Neural progenitor cell (in vitro differentiated cells): ENCODE measurements at regions not wholly inside any gene's neighbourhood (a gene's known extent, or its start where the extent isn't known, plus 50 kb on each side); places are given as distances from the start of the nearest gene placed in this dataset.

Experiments used
- DNase-seq: peaks from one replicate; pipeline ENCODE4 v3.0.0-alpha.2; 2016; ENCODE audit warnings: low spot score
- H2AFZ ChIP-seq: fragments of 200-600 bp; sonication (generic); replicated peaks from 2 replicates; pipeline ENCODE4 v1.6.1; 2016; ENCODE audit warnings: antibody characterized with exemption
- H3F3A ChIP-seq: fragments of 200-600 bp; sonication (generic); 2 replicates; pipeline ENCODE4 v1.6.1; 2016; ENCODE audit warnings: antibody characterized with exemption, low read depth
- H3K27ac ChIP-seq: fragments of 200-600 bp; sonication (generic); 2 replicates; pipeline ENCODE4 v1.5.1; 2016; ENCODE audit warnings: mild to moderate bottlenecking
- H3K27me3 ChIP-seq: fragments of 200-600 bp; sonication (generic); 2 replicates; pipeline ENCODE4 v1.6.1; 2016; ENCODE audit warnings: mild to moderate bottlenecking, moderate library complexity
- H3K36me3 ChIP-seq: fragments of 200-600 bp; sonication (generic); 2 replicates; pipeline ENCODE4 v1.5.1; 2016
- H3K4me1 ChIP-seq: fragments of 200-600 bp; sonication (generic); 2 replicates; pipeline ENCODE4 v1.6.1; 2016; ENCODE audit warnings: mixed run types
- H3K4me2 ChIP-seq: fragments of 200-600 bp; sonication (generic); 2 replicates; pipeline ENCODE4 v1.6.1; 2016
- H3K4me3 ChIP-seq: fragments of 200-600 bp; sonication (generic); 2 replicates; pipeline ENCODE4 v1.5.1; 2016
- H3K79me2 ChIP-seq: fragments of 200-600 bp; sonication (generic); 2 replicates; pipeline ENCODE4 v1.6.1; 2016; ENCODE audit warnings: low read depth
- H3K9ac ChIP-seq: fragments of 200-600 bp; sonication (generic); 2 replicates; pipeline ENCODE4 v1.6.1; 2016
- H3K9me3 ChIP-seq: fragments of 200-600 bp; sonication (generic); 2 replicates; pipeline ENCODE4 v1.5.1; 2016; ENCODE audit warnings: low read depth
- H4K20me1 ChIP-seq: fragments of 200-600 bp; sonication (generic); 2 replicates; pipeline ENCODE4 v1.6.1; 2016; ENCODE audit warnings: low read depth
- H3K27ac Mint-ChIP-seq: 3 replicates; pipeline ENCODE4 v1.8.0; 2021; ENCODE audit warnings: mixed read lengths
- H3K27me3 Mint-ChIP-seq: 2 replicates; pipeline ENCODE4 v1.8.0; 2022; ENCODE audit warnings: low read depth, mild to moderate bottlenecking, inconsistent platforms, moderate library complexity, mixed read lengths; ENCODE audit not compliant: insufficient read depth
- H3K36me3 Mint-ChIP-seq: 3 replicates; pipeline ENCODE4 v1.8.0; 2021; ENCODE audit warnings: mixed read lengths
- H3K4me1 Mint-ChIP-seq: 3 replicates; pipeline ENCODE4 v1.8.0; 2021; ENCODE audit warnings: mixed read lengths
- H3K4me3 Mint-ChIP-seq: 3 replicates; pipeline ENCODE4 v1.8.0; 2021; ENCODE audit warnings: mild to moderate bottlenecking, moderate library complexity, mixed read lengths
- H3K9me3 Mint-ChIP-seq: 3 replicates; pipeline ENCODE4 v1.8.0; 2020; ENCODE audit warnings: mixed read lengths
- EZH2 ChIP-seq: fragments of 200-600 bp; sonication (generic); IDR thresholded peaks from 2 replicates; pipeline ENCODE4 v1.6.1; 2017; ENCODE audit warnings: antibody characterized with exemption, mild to moderate bottlenecking, moderate library complexity
- EZH2phosphoT487 ChIP-seq: fragments of 200-600 bp; sonication (generic); IDR thresholded peaks from 2 replicates; pipeline ENCODE4 v1.6.1; 2017; ENCODE audit warnings: antibody characterized with exemption
- TF ChIP-seq, protein P1 (sequence below): fragments of 200-600 bp; sonication (generic); IDR thresholded peaks from 2 replicates; pipeline ENCODE4 v1.5.1; 2017; ENCODE audit warnings: antibody characterized with exemption, mild to moderate bottlenecking

DNA sequence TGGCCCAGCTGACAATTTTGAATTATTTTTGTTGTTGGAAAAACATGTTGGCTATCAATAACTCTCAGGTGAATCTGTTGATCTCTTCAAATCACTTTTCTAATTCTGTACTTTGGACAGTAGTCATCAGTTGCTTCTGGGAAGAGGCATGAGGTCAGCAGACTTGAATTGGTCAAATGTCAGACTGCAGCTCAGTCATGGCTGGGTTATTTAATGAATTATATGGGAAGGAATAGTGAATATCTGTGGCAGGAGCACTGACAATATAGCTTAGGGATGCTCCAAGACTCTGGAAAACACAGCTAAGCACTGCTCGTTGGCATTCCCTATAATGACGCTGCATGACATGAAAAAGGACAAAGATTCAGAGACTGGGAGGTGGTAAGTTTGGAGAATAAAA is 98.8 kb upstream of the GAP43 start:
- Histone ChIP-seq H3F3A (no peaks in the 10 kb centered on the region), H4K20me1 (no peaks in the 10 kb centered on the region), H3K79me2 (no peaks in the 10 kb centered on the region), H3K9ac (no peak overlapping the region), H2AFZ (no peak overlapping the region), H3K4me1 (no peaks in the 10 kb centered on the region), H3K9me3 (no peaks in the 10 kb centered on the region), H3K27ac (no peak overlapping the region), H3K36me3 (no peaks in the 10 kb centered on the region), H3K4me2 (no peak overlapping the region), H3K4me3 (no peak overlapping the region), H3K27me3 (no peaks in the 10 kb centered on the region)
- Mint-ChIP-seq H3K36me3 (no peaks in the 10 kb centered on the region), H3K27ac (no peak overlapping the region), H3K27me3 (peaks cover 6% of the 10 kb centered on the region), H3K4me3 (no peak overlapping the region), H3K9me3 (peaks cover 7% of the 10 kb centered on the region), H3K4me1 (no peaks in the 10 kb centered on the region)
- no peak for DNase-seq
- TF ChIP-seq EZH2phosphoT487 (no peak), EZH2 (no peak)
- TF ChIP-seq, protein P1, sequence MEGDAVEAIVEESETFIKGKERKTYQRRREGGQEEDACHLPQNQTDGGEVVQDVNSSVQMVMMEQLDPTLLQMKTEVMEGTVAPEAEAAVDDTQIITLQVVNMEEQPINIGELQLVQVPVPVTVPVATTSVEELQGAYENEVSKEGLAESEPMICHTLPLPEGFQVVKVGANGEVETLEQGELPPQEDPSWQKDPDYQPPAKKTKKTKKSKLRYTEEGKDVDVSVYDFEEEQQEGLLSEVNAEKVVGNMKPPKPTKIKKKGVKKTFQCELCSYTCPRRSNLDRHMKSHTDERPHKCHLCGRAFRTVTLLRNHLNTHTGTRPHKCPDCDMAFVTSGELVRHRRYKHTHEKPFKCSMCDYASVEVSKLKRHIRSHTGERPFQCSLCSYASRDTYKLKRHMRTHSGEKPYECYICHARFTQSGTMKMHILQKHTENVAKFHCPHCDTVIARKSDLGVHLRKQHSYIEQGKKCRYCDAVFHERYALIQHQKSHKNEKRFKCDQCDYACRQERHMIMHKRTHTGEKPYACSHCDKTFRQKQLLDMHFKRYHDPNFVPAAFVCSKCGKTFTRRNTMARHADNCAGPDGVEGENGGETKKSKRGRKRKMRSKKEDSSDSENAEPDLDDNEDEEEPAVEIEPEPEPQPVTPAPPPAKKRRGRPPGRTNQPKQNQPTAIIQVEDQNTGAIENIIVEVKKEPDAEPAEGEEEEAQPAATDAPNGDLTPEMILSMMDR, result no peak

DNA sequence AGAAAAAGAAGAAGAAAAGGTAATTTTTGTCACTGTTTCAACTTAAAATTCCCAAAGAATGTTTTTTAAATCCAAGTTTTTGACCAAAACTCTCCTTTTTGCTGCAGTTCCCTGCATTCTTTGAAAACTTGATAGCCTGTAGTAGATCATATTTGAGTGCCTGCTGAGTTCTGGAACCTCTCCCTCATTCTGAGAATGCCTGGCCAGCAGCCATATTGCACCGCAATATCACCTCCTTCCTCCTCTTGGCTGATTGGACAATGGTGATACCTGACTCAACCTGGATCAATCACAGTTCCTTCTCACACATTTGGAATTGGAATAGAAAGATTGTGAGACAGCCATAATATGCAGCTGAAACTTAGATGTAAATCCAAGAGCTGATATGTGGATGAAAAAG is 97.6 kb upstream of the GAP43 start:
- no peak overlapping the region for H2AFZ ChIP-seq
- Mint-ChIP-seq H3K27ac (no peak overlapping the region), H3K9me3 (peaks cover 15% of the 10 kb centered on the region), H3K27me3 (peaks cover 1% of the 10 kb centered on the region), H3K4me3 (no peak overlapping the region), H3K36me3 (no peaks in the 10 kb centered on the region), H3K4me1 (no peaks in the 10 kb centered on the region)
- no peaks in the 10 kb centered on the region for H3K36me3 ChIP-seq
- H3K4me1 ChIP-seq, result no peaks in the 10 kb centered on the region
- no peaks in the 10 kb centered on the region for H3F3A ChIP-seq
- no peak overlapping the region for H3K4me2 ChIP-seq
- H3K9me3 ChIP-seq, result no peaks in the 10 kb centered on the region
- H3K9ac ChIP-seq, result no peak overlapping the region
- TF ChIP-seq EZH2phosphoT487, result no peak
- TF ChIP-seq, protein P1, result no peak
- no peak for TF ChIP-seq EZH2
- DNase-seq, result no peak
- H3K27me3 ChIP-seq, result no peaks in the 10 kb centered on the region
- H3K27ac ChIP-seq, result no peak overlapping the region
- no peak overlapping the region for H3K4me3 ChIP-seq
- H4K20me1 ChIP-seq, result no peaks in the 10 kb centered on the region
- H3K79me2 ChIP-seq, result no peaks in the 10 kb centered on the region

DNA sequence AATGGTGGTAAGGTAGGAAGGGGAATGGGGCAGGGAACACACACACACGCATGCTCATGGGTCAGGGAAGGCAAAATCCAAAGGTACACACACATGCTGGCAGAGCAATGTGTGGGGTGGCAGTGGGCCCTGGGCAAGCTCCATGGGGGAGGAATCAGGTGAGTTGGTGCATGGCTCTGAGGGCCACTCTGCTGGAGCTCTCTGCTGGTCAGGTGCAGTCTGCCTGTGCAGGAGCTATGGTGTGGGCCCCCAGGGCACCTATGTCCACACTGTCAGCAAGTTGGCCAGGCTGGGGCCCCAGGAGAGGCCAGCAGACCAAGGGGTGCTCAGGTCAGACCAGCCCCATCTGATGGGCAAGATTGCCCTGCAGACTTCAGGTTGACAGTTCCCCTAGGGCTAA is 90.1 kb upstream of the GAP43 start:
- Histone ChIP-seq H3K27ac (no peak overlapping the region), H3K4me1 (no peaks in the 10 kb centered on the region), H3F3A (no peaks in the 10 kb centered on the region), H3K4me3 (no peak overlapping the region), H3K4me2 (no peak overlapping the region), H3K79me2 (no peaks in the 10 kb centered on the region), H2AFZ (no peak overlapping the region), H4K20me1 (no peaks in the 10 kb centered on the region), H3K27me3 (no peaks in the 10 kb centered on the region), H3K9ac (no peak overlapping the region), H3K36me3 (no peaks in the 10 kb centered on the region), H3K9me3 (no peaks in the 10 kb centered on the region)
- H3K27me3 Mint-ChIP-seq, result peaks cover 2% of the 10 kb centered on the region
- peaks cover 21% of the 10 kb centered on the region for H3K9me3 Mint-ChIP-seq
- H3K36me3 Mint-ChIP-seq, result peaks cover 1% of the 10 kb centered on the region
- H3K27ac Mint-ChIP-seq, result no peak overlapping the region
- DNase-seq, result no peak
- TF ChIP-seq, protein P1, result no peak
- TF ChIP-seq EZH2 (no peak), EZH2phosphoT487 (no peak)
- no peaks in the 10 kb centered on the region for H3K4me1 Mint-ChIP-seq
- no peak overlapping the region for H3K4me3 Mint-ChIP-seq

DNA sequence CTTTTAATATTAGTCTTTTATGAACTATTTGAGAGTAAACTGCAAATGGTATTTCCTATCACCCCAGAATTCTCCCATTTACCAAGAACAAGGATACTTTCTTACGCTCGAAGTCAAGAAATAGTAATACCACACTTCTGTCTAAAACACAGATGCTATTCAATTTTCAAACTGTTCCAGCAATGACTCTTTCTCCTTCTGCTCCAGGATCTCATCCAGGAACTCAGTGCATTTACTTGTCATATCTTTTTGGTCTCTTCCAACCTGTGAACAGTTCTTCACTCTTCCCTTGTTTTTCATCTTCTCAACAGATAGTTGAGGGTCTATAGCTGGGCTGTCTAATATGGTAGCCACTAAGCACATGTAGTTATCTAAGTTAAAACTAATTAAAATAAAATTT is 87.1 kb upstream of the GAP43 start:
- no peak overlapping the region for H3K4me3 Mint-ChIP-seq
- no peaks in the 10 kb centered on the region for H3K27me3 ChIP-seq
- peaks cover 2% of the 10 kb centered on the region for H3K27me3 Mint-ChIP-seq
- H3K9me3 Mint-ChIP-seq, result peaks cover 4% of the 10 kb centered on the region
- H3K27ac ChIP-seq, result no peak overlapping the region
- H3K4me2 ChIP-seq, result no peak overlapping the region
- no peaks in the 10 kb centered on the region for H3K4me1 ChIP-seq
- TF ChIP-seq, protein P1, result no peak
- TF ChIP-seq EZH2 (no peak), EZH2phosphoT487 (no peak)
- H3K79me2 ChIP-seq, result no peaks in the 10 kb centered on the region
- no peaks in the 10 kb centered on the region for H3K4me1 Mint-ChIP-seq
- no peak overlapping the region for H3K9ac ChIP-seq
- H3K27ac Mint-ChIP-seq, result no peak overlapping the region
- peaks cover 1% of the 10 kb centered on the region for H3K36me3 Mint-ChIP-seq
- no peaks in the 10 kb centered on the region for H4K20me1 ChIP-seq
- H3K36me3 ChIP-seq, result no peaks in the 10 kb centered on the region
- no peak overlapping the region for H2AFZ ChIP-seq
- no peaks in the 10 kb centered on the region for H3F3A ChIP-seq
- no peaks in the 10 kb centered on the region for H3K9me3 ChIP-seq
- no peak for DNase-seq
- H3K4me3 ChIP-seq, result no peak overlapping the region
